ENCODE measurements at regions not wholly inside any gene's neighbourhood (a gene's known extent, or its start where the extent isn't known, plus 50 kb on each side); places are given as distances from the start of the nearest gene placed in this dataset.

GRCh38 chr2:143957321-143957720 is 562.6 kb downstream of the ZEB2 start:
- TF ChIP-seq YY1 (IDR thresholded peaks at IDR 0.05; ENCODE audit: insufficient read depth, insufficient read length), result no peak
- no peak for TF ChIP-seq ZNF274 (IDR thresholded peaks at IDR 0.05; ENCODE audit: low read depth, low read length)
- TF ChIP-seq SUZ12 (IDR thresholded peaks at IDR 0.05; ENCODE audit: extremely low read depth, insufficient read depth, insufficient read length), result no peak

Data from NT2/D1 (cell line).